ENCODE measurements at regions not wholly inside any gene's neighbourhood (a gene's known extent, or its start where the extent isn't known, plus 50 kb on each side); places are given as distances from the start of the nearest gene placed in this dataset.

DNA sequence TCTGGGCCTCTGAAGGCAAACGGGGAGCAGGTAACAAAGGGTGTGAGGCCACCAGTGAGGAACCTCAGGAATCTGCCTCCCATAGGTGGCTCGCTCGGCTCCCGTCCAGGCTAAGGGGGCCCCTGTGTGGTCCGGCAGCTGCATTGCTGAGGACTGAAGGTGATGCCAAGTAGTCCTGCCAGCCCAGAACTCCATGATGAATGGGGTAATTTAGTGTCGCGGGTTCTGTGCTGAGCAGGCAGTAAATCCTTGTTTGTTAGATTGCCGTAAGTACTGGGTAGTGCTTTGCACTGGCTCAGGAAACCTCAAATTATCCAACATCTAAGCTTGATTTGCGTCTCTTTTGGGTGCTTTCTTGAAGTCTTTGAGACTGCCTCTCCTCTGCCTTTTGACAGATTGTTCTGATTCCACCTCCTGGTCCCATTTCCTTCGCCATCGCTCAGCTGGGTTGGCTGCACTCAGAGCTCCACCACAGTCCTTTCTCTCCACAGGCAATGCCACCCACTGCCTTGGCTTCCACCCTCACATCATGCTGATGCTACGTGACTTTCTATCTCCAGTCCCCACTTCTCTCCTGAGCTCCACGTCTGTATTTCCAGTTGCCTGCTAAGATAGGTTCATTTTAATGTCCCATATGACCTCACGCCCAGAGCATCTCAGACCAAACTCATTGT is 392.0 kb downstream of the FUT8 start:
- WGBS, 2 donors (ENCODE audit: low coverage in 1 of 2) = 73 to 75% methylated on average over 6 to 12 of the region's 14 CpGs
- H3K36me3 ChIP-seq = no peaks in the 10 kb centered on the region
- peaks cover 0 to 18% (median 0%) of the 10 kb centered on the region in 3 donors for H3K9me3 ChIP-seq
- H3K4me1 ChIP-seq = no peaks in the 10 kb centered on the region
- H3K27ac ChIP-seq = no peak overlapping the region
- no peak for ATAC-seq
- TF ChIP-seq EP300 (IDR thresholded peaks at IDR 0.05) = no peak
- TF ChIP-seq POLR2A (IDR thresholded peaks at IDR 0.05) = no peak
- TF ChIP-seq CTCF (IDR thresholded peaks at IDR 0.05) = no peak
- TF ChIP-seq POLR2AphosphoS5 (IDR thresholded peaks at IDR 0.05) = no peak
- H3K4me3 ChIP-seq = no peak overlapping the region
- H3K27me3 ChIP-seq = peaks cover 8% of the 10 kb centered on the region

- ATAC-seq = no peak
- H3K9me3 ChIP-seq = peaks cover 0 to 18% (median 0%) of the 10 kb centered on the region in 3 donors
- 70 to 71% methylated on average over 2 of the region's 3 CpGs for WGBS, 2 donors (ENCODE audit: low coverage in 1 of 2)
- H3K4me1 ChIP-seq = no peaks in the 10 kb centered on the region
- no peak overlapping the region for H3K27ac ChIP-seq
- H3K36me3 ChIP-seq = no peaks in the 10 kb centered on the region
- H3K4me3 ChIP-seq = no peak overlapping the region
- H3K27me3 ChIP-seq = peaks cover 8% of the 10 kb centered on the region
- TF ChIP-seq CTCF (IDR thresholded peaks at IDR 0.05) (no peak), POLR2AphosphoS5 (IDR thresholded peaks at IDR 0.05) (no peak), POLR2A (IDR thresholded peaks at IDR 0.05) (no peak), EP300 (IDR thresholded peaks at IDR 0.05) (no peak)
These were observed 392.6 kb downstream of the FUT8 start for GRCh38 chr14:65805113-65805473.

DNA sequence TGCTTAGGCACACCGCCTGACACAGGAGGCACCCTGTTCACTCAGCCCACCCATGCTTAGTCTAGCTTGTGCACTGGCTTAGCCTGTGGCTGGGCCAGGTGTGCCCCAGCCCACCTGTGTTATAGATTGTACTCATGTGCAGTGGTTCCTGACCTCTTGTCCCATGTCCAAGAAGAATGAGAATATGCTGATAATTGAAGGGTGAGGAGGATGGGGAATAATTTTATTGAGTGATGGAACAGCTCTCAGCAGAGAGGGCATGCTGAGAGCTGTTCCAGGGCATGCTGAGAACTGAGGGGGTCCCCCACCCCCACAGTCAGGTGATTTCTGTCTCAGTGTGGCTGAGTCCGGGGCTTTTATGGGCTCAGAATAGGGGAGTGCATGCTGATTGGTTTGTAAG is 395.9 kb downstream of the FUT8 start:
- ATAC-seq = no peak
- peaks cover 15% of the 10 kb centered on the region for H3K27me3 ChIP-seq
- no peaks in the 10 kb centered on the region for H3K4me1 ChIP-seq
- H3K36me3 ChIP-seq = no peaks in the 10 kb centered on the region
- no peak overlapping the region for H3K27ac ChIP-seq
- H3K4me3 ChIP-seq = no peak overlapping the region
- 96% methylated on average over 2 of the region's 2 CpGs; no CpG with 5 or more reads in 1 of the 2 donors for WGBS, 2 donors (ENCODE audit: low coverage in 1 of 2)
- TF ChIP-seq POLR2AphosphoS5 (IDR thresholded peaks at IDR 0.05) (no peak), CTCF (IDR thresholded peaks at IDR 0.05) (no peak), EP300 (IDR thresholded peaks at IDR 0.05) (no peak), POLR2A (IDR thresholded peaks at IDR 0.05) (no peak)
- H3K9me3 ChIP-seq = peaks cover 0 to 18% (median 0%) of the 10 kb centered on the region in 3 donors

DNA sequence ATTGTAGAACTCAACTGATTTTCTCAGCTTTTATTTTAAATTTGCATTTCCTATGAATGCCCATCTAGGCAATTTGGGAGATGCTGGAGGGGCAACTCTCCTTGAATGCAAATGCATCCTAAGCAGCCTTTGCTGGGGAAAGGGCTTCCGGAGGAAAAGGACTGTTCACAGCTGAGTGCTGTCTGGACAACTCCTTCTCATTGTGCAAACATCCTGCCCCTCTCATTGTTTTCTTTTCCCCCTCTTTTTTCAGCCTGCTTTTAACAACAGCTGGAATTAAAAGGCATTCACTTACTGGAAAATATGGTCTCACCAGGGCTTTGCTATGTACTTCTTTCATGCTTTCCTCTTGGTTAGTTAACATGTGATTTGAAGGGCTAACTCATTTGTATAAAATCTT is 397.8 kb downstream of the FUT8 start:
- H3K9me3 ChIP-seq = peaks cover 0 to 18% (median 0%) of the 10 kb centered on the region in 3 donors
- WGBS, 2 donors (ENCODE audit: low coverage in 1 of 2) = 0 to 50% methylated on average over 1 of the region's 1 CpG
- H3K27me3 ChIP-seq = peaks cover 15% of the 10 kb centered on the region
- no peak for ATAC-seq
- no peaks in the 10 kb centered on the region for H3K36me3 ChIP-seq
- TF ChIP-seq EP300 (IDR thresholded peaks at IDR 0.05) (no peak), POLR2AphosphoS5 (IDR thresholded peaks at IDR 0.05) (no peak), POLR2A (IDR thresholded peaks at IDR 0.05) (no peak), CTCF (IDR thresholded peaks at IDR 0.05) (no peak)
- H3K27ac ChIP-seq = no peak overlapping the region
- no peak overlapping the region for H3K4me3 ChIP-seq
- H3K4me1 ChIP-seq = no peaks in the 10 kb centered on the region

DNA sequence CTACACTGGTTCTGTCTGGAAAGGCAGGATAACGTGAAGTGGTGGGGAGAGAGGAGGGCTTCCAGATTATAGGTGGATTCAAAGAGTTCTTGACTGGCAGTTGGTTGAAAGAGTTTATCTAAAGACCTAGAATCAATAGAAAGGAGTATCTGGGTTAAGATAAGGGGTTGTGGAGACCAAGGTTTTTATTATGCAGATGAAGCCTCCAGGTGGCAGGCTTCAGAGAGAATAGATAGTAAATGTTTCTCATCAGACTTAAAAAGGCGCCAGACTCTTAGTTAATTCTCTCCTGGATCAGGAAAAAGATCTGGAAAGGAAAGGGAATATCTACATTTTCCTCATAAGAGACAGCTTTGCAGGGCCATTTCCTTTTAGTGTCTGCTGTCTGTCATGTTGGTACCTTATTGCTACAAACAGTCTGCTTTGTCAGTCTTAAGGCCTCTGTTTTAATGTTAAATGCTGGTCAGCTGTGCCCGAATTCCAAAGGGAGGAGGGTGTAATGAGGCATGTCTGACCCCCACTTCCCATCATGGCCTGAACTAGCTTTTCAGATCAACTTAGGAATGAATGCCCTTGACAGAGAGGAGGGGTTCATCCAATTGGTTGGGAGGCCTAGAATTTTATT is 401.3 kb downstream of the FUT8 start:
- ATAC-seq = no peak
- WGBS, 2 donors (ENCODE audit: low coverage in 1 of 2) = 74 to 77% methylated on average over 2 to 3 of the region's 3 CpGs
- TF ChIP-seq POLR2AphosphoS5 (IDR thresholded peaks at IDR 0.05) (no peak), CTCF (IDR thresholded peaks at IDR 0.05) (no peak), EP300 (IDR thresholded peaks at IDR 0.05) (no peak), POLR2A (IDR thresholded peaks at IDR 0.05) (no peak)

More for the DNA sequence above, 401.3 kb downstream of the FUT8 start:
- no peaks in the 10 kb centered on the region for H3K4me1 ChIP-seq
- peaks cover 0 to 3% (median 0%) of the 10 kb centered on the region in 3 donors for H3K9me3 ChIP-seq
- no peaks in the 10 kb centered on the region for H3K36me3 ChIP-seq
- no peak overlapping the region for H3K27ac ChIP-seq
- no peak overlapping the region for H3K4me3 ChIP-seq
- peaks cover 11% of the 10 kb centered on the region for H3K27me3 ChIP-seq
